Right ventricle myocardium inferior (tissue), 1 donor: ENCODE measurements at regions not wholly inside any gene's neighbourhood (a gene's known extent, or its start where the extent isn't known, plus 50 kb on each side); places are given as distances from the start of the nearest gene placed in this dataset.
"Not testable (repeated sequence)": the region's sequence is repeated elsewhere in the genome, so short reads cannot be mapped to it uniquely, and the experiment has no call there.

ENCODE experiments used
- ATAC-seq: fragments of 200-7000 bp; cut with Tn5 transposase; one replicate; pipeline ENCODE4 v1.9.1; 2020; ENCODE audit warnings: mild to moderate bottlenecking, moderate library complexity
- DNase-seq: peaks from one replicate; pipeline ENCODE4 v3.0.0; 2021; ENCODE audit errors: missing footprints
- intact Hi-C: fragments of 100-400 bp; cut with DNase I; formaldehyde crosslinking; loops from one replicate; pipeline ENCODE4 v1.11.0; 2022
- donor health status: DM: no; HTN: yes; CAD: no; lungs with severe emphysema.

- DNase-seq, ATAC-seq, intact Hi-C loops: not testable (repeated sequence)
Observed at GRCh38 chr12:14032191-14032590, 50.8 kb upstream of the GRIN2B start.

- no peak for DNase-seq
- ATAC-seq: no peak
Observed at GRCh38 chr12:14043776-14044175, 62.4 kb upstream of the GRIN2B start.

GRCh38 chr12:14048941-14049545, 67.6 kb upstream of the GRIN2B start:
- intact Hi-C loops: no loop called here
- ATAC-seq (no peak), DNase-seq (no peak)

More at GRCh38 chr12:14043776-14044175, 62.4 kb upstream of the GRIN2B start:
- intact Hi-C loops: no loop called here

- intact Hi-C loops: no loop called here
- ATAC-seq (peak; percentile 49), DNase-seq (no peak)
Observed at GRCh38 chr12:14057895-14058294, 76.5 kb upstream of the GRIN2B start.

- ATAC-seq (peak; percentile 89), DNase-seq (no peak)
- intact Hi-C loops: no loop called here
Observed at GRCh38 chr12:14058717-14059116, 77.3 kb upstream of the GRIN2B start.

- DNase-seq (no peak), ATAC-seq (no peak)
- intact Hi-C loops: no loop called here
Observed at GRCh38 chr12:14059548-14059947, 78.1 kb upstream of the GRIN2B start.

GRCh38 chr12:14065616-14066015, 84.2 kb upstream of the GRIN2B start:
- DNase-seq (no peak), ATAC-seq (no peak)
- intact Hi-C loops: no loop called here

GRCh38 chr12:14066021-14066420, 84.6 kb upstream of the GRIN2B start:
- DNase-seq (no peak), ATAC-seq (no peak)
- intact Hi-C loops: no loop called here

- DNase-seq (no peak), ATAC-seq (no peak)
- intact Hi-C loops: no loop called here
Observed at GRCh38 chr12:14068961-14069360, 87.6 kb upstream of the GRIN2B start.

GRCh38 chr12:14071833-14072232, 90.4 kb upstream of the GRIN2B start:
- DNase-seq (no peak), ATAC-seq (peak; percentile 51)
- intact Hi-C loops: no loop called here

- intact Hi-C loops: no loop called here
- peak; percentile 90 for ATAC-seq
Observed at GRCh38 chr12:14072987-14073386, 91.6 kb upstream of the GRIN2B start.

GRCh38 chr12:14075797-14076393, 94.5 kb upstream of the GRIN2B start:
- intact Hi-C loops: no loop called here
- DNase-seq (no peak), ATAC-seq (no peak)

More at GRCh38 chr12:14072987-14073386, 91.6 kb upstream of the GRIN2B start:
- no peak for DNase-seq

- intact Hi-C loops: no loop called here
- ATAC-seq (no peak), DNase-seq (no peak)
Observed at GRCh38 chr12:14076538-14076937, 95.1 kb upstream of the GRIN2B start.

GRCh38 chr12:14086838-14087237, 105.4 kb upstream of the GRIN2B start:
- DNase-seq: no peak
- no peak for ATAC-seq
- intact Hi-C loops: no loop called here

- intact Hi-C loops: no loop called here
- DNase-seq: no peak
- no peak for ATAC-seq
Observed at GRCh38 chr12:14099994-14100393, 118.6 kb upstream of the GRIN2B start.

GRCh38 chr12:14101556-14101955, 120.2 kb upstream of the GRIN2B start:
- intact Hi-C loops, ATAC-seq, DNase-seq: not testable (repeated sequence)

GRCh38 chr12:14111230-14111865, 129.9 kb upstream of the GRIN2B start:
- no peak for DNase-seq
- intact Hi-C loops: no loop called here
- no peak for ATAC-seq

- ATAC-seq (no peak), DNase-seq (no peak)
- intact Hi-C loops: no loop called here
Observed at GRCh38 chr12:14113031-14113430, 131.6 kb upstream of the GRIN2B start.

- intact Hi-C loops: no loop called here
- DNase-seq (no peak), ATAC-seq (no peak)
Observed at GRCh38 chr12:14126692-14127091, 145.3 kb upstream of the GRIN2B start.

GRCh38 chr12:14129611-14130195, 148.3 kb upstream of the GRIN2B start:
- intact Hi-C loops: no loop called here
- no peak for ATAC-seq
- DNase-seq: no peak
